Common myeloid progenitor, CD34-positive (primary cell): ENCODE measurements at regions not wholly inside any gene's neighbourhood (a gene's known extent, or its start where the extent isn't known, plus 50 kb on each side); places are given as distances from the start of the nearest gene placed in this dataset.

Experiments used
- CTCF ChIA-PET: fragments of 350-600 bp; sonication (Branson Sonifier 250); formaldehyde crosslinking; loops from one replicate; lab custom pipeline; 2021; ENCODE audit warnings: antibody characterized with exemption; lab: Charles Lee
- POLR2A ChIA-PET: fragments of 350-600 bp; sonication (Branson Sonifier 250); formaldehyde crosslinking; loops from one replicate; lab custom pipeline; 2021; ENCODE audit warnings: antibody characterized with exemption; lab: Charles Lee
- DNase-seq, 3 donors: peaks; one replicate each; pipeline versions ENCODE4 v3.0.0 to v3.0.0-alpha.2; 2013
- H3K27ac ChIP-seq, 2 experiments: 1 replicate in 1 of 2; 2 replicates in 1 of 2; pipeline ENCODE4 v1.7.0; 2013; ENCODE audit warnings: inconsistent platforms in 2 of 2, low read length in 2 of 2, mild to moderate bottlenecking in 2 of 2, low read depth in 1 of 2, moderate library complexity in 1 of 2; ENCODE audit not compliant: severe bottlenecking in 2 of 2, insufficient read depth in 1 of 2, poor library complexity in 1 of 2
- H3K27me3 ChIP-seq, 5 experiments: replicated peaks in 2 of 5; 1 replicate in 3 of 5; 2 replicates in 2 of 5; pipeline versions ENCODE4 v1.6.1 to v1.7.0; 2013; ENCODE audit warnings: low read length in 4 of 5, mild to moderate bottlenecking in 2 of 5, moderate library complexity in 2 of 5, inconsistent platforms in 1 of 5; ENCODE audit not compliant: insufficient read depth in 5 of 5, control insufficient read depth in 4 of 5
- H3K36me3 ChIP-seq, 4 experiments: 1 replicate in 2 of 4; 2 replicates in 2 of 4; pipeline versions ENCODE4 v1.6.1 to v1.7.0; 2013; ENCODE audit warnings: low read length in 3 of 4, control low read depth in 1 of 4, mild to moderate bottlenecking in 1 of 4; ENCODE audit not compliant: control insufficient read depth in 4 of 4, insufficient read depth in 4 of 4
- H3K4me1 ChIP-seq, 4 experiments: 1 replicate in 3 of 4; 2 replicates in 1 of 4; pipeline versions ENCODE4 v1.6.1 to v1.7.1; 2013; ENCODE audit warnings: low read length in 3 of 4, mild to moderate bottlenecking in 3 of 4, control low read depth in 1 of 4, inconsistent platforms in 1 of 4, moderate library complexity in 1 of 4; ENCODE audit not compliant: control insufficient read depth in 4 of 4, insufficient read depth in 4 of 4; ENCODE audit errors: control extremely low read depth in 1 of 4
- H3K4me3 ChIP-seq, 7 experiments: 1 replicate in 4 of 7; 2 replicates in 3 of 7; pipeline versions ENCODE4 v1.5.1 to v1.7.0; 2013; ENCODE audit warnings: mild to moderate bottlenecking in 7 of 7, low read length in 6 of 7, moderate library complexity in 6 of 7, inconsistent platforms in 2 of 7, low read depth in 2 of 7, control low read depth in 1 of 7; ENCODE audit not compliant: insufficient read depth in 4 of 7, control insufficient read depth in 1 of 7; ENCODE audit errors: extremely low read depth in 1 of 7
- H3K9me3 ChIP-seq, 5 experiments: 1 replicate in 4 of 5; 2 replicates in 1 of 5; pipeline versions ENCODE4 v1.6.1 to v1.7.1; 2013; ENCODE audit warnings: low read length in 4 of 5, mild to moderate bottlenecking in 2 of 5, inconsistent platforms in 1 of 5, low read depth in 1 of 5, moderate library complexity in 1 of 5; ENCODE audit not compliant: control insufficient read depth in 4 of 5, insufficient read depth in 2 of 5; ENCODE audit errors: control extremely low read depth in 1 of 5
- WGBS: methylation state at CpG from one replicate; pipeline ENCODE4 v1.1.5; 2013; ENCODE audit not compliant: insufficient coverage; 5-methylcytosine and 5-hydroxymethylcytosine counted together

GRCh38 chr3:117246771-117247555, 537.4 kb downstream of the TUSC7 start:
- DNase-seq: no peak
- H3K27me3 ChIP-seq: no peaks in the 10 kb centered on the region
- no CpG with 5 or more reads among the region's 2 CpGs for WGBS
- CTCF ChIA-PET: no interaction called here
- no peaks in the 10 kb centered on the region for H3K4me1 ChIP-seq
- H3K9me3 ChIP-seq: no peaks in the 10 kb centered on the region
- POLR2A ChIA-PET: no interaction called here
- H3K4me3 ChIP-seq: no peak overlapping the region
- H3K27ac ChIP-seq: no peak overlapping the region
- no peaks in the 10 kb centered on the region for H3K36me3 ChIP-seq

- H3K4me1 ChIP-seq: no peaks in the 10 kb centered on the region
- no peak for DNase-seq
These were observed 538.6 kb downstream of the TUSC7 start for GRCh38 chr3:117248153-117248552.

GRCh38 chr3:117252208-117252607, 542.6 kb downstream of the TUSC7 start:
- CTCF ChIA-PET: no interaction called here

More at GRCh38 chr3:117248153-117248552, 538.6 kb downstream of the TUSC7 start:
- Histone ChIP-seq H3K9me3 (no peaks in the 10 kb centered on the region), H3K27ac (no peak overlapping the region), H3K36me3 (no peaks in the 10 kb centered on the region), H3K4me3 (no peak overlapping the region), H3K27me3 (no peaks in the 10 kb centered on the region)
- ChIA-PET POLR2A (no interaction called here), CTCF (no interaction called here)
- no CpG with 5 or more reads among the region's 1 CpG for WGBS

GRCh38 chr3:117252651-117253050, 543.1 kb downstream of the TUSC7 start:
- CTCF ChIA-PET: no interaction called here
- H3K4me1 ChIP-seq: no peaks in the 10 kb centered on the region
- no peak for DNase-seq

More at GRCh38 chr3:117252208-117252607, 542.6 kb downstream of the TUSC7 start:
- POLR2A ChIA-PET: no interaction called here
- 100% methylated on average over 1 of the region's 2 CpGs for WGBS
- Histone ChIP-seq H3K4me1 (no peaks in the 10 kb centered on the region), H3K4me3 (no peak overlapping the region), H3K36me3 (no peaks in the 10 kb centered on the region), H3K27me3 (no peaks in the 10 kb centered on the region), H3K27ac (no peak overlapping the region), H3K9me3 (no peaks in the 10 kb centered on the region)
- DNase-seq: no peak

GRCh38 chr3:117253636-117254035, 544.1 kb downstream of the TUSC7 start:
- ChIA-PET POLR2A (no interaction called here), CTCF (no interaction called here)
- Histone ChIP-seq H3K4me3 (no peak overlapping the region), H3K27ac (no peak overlapping the region), H3K36me3 (no peaks in the 10 kb centered on the region), H3K4me1 (no peaks in the 10 kb centered on the region), H3K9me3 (no peaks in the 10 kb centered on the region), H3K27me3 (no peaks in the 10 kb centered on the region)
- no peak for DNase-seq
- WGBS: 100% methylated on average over 1 of the region's 2 CpGs

More at GRCh38 chr3:117252651-117253050, 543.1 kb downstream of the TUSC7 start:
- Histone ChIP-seq H3K4me3 (no peak overlapping the region), H3K9me3 (no peaks in the 10 kb centered on the region), H3K27ac (no peak overlapping the region), H3K36me3 (no peaks in the 10 kb centered on the region), H3K27me3 (no peaks in the 10 kb centered on the region)
- POLR2A ChIA-PET: no interaction called here

- Histone ChIP-seq H3K4me1 (no peaks in the 10 kb centered on the region), H3K9me3 (no peaks in the 10 kb centered on the region), H3K27me3 (no peaks in the 10 kb centered on the region), H3K4me3 (no peak overlapping the region), H3K36me3 (no peaks in the 10 kb centered on the region), H3K27ac (no peak overlapping the region)
- ChIA-PET POLR2A (interaction anchor here (0.6 kb wide), 1 partner anchor 18 kb away, joined by 3 read pairs; no protein-coding TSS in a partner anchor), CTCF (no interaction called here)
- DNase-seq: no peak
- WGBS: 94% methylated on average over 2 of the region's 3 CpGs
These were observed 545.4 kb downstream of the TUSC7 start for GRCh38 chr3:117254985-117255384.

- POLR2A ChIA-PET: no interaction called here
- no CpG with 5 or more reads among the region's 1 CpG for WGBS
- CTCF ChIA-PET: no interaction called here
These were observed 546.2 kb downstream of the TUSC7 start for GRCh38 chr3:117255736-117256135.

More at GRCh38 chr3:117255736-117256135, 546.2 kb downstream of the TUSC7 start:
- Histone ChIP-seq H3K4me3 (no peak overlapping the region), H3K27ac (no peak overlapping the region), H3K36me3 (no peaks in the 10 kb centered on the region), H3K9me3 (no peaks in the 10 kb centered on the region), H3K4me1 (no peaks in the 10 kb centered on the region), H3K27me3 (no peaks in the 10 kb centered on the region)
- no peak for DNase-seq
